Suprapubic skin (tissue), 4 donors: ENCODE measurements at regions not wholly inside any gene's neighbourhood (a gene's known extent, or its start where the extent isn't known, plus 50 kb on each side); places are given as distances from the start of the nearest gene placed in this dataset.

Experiments used
- EP300 ChIP-seq: sonication (generic); formaldehyde crosslinking; IDR thresholded peaks from one replicate; pipeline ENCODE4 v1.6.1; 2017; ENCODE audit warnings: antibody characterized with exemption
- POLR2A ChIP-seq, 2 donors: fragments of 450-650 bp; IDR thresholded peaks; one replicate each; pipeline ENCODE4 v1.6.1; 2017; ENCODE audit warnings: antibody characterized with exemption in 2 of 2, mild to moderate bottlenecking in 2 of 2, moderate library complexity in 2 of 2
- POLR2AphosphoS5 ChIP-seq, 3 donors: sonication (generic); formaldehyde crosslinking; IDR thresholded peaks; one replicate each; pipeline ENCODE4 v1.6.1; 2017; ENCODE audit warnings: antibody characterized with exemption in 3 of 3
- TF ChIP-seq, protein P1 (sequence below), 2 donors: fragments of 200-600 bp in 1 of 2; fragments of 450-650 bp in 1 of 2; sonication (generic) in 1 of 2; IDR thresholded peaks; one replicate each; pipeline ENCODE4 v1.5.1; 2016 to 2019; ENCODE audit warnings: antibody characterized with exemption in 2 of 2, mild to moderate bottlenecking in 1 of 2, moderate library complexity in 1 of 2

GRCh38 chr12:92075425-92075914, 70.2 kb downstream of the BTG1 start:
- no peak for TF ChIP-seq EP300
- TF ChIP-seq, protein P1, sequence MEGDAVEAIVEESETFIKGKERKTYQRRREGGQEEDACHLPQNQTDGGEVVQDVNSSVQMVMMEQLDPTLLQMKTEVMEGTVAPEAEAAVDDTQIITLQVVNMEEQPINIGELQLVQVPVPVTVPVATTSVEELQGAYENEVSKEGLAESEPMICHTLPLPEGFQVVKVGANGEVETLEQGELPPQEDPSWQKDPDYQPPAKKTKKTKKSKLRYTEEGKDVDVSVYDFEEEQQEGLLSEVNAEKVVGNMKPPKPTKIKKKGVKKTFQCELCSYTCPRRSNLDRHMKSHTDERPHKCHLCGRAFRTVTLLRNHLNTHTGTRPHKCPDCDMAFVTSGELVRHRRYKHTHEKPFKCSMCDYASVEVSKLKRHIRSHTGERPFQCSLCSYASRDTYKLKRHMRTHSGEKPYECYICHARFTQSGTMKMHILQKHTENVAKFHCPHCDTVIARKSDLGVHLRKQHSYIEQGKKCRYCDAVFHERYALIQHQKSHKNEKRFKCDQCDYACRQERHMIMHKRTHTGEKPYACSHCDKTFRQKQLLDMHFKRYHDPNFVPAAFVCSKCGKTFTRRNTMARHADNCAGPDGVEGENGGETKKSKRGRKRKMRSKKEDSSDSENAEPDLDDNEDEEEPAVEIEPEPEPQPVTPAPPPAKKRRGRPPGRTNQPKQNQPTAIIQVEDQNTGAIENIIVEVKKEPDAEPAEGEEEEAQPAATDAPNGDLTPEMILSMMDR (IDR thresholded peaks at IDR 0.05): no peak
- TF ChIP-seq POLR2A (IDR thresholded peaks at IDR 0.05): no peak
- TF ChIP-seq POLR2AphosphoS5 (IDR thresholded peaks at IDR 0.05): no peak
